GM21360 (cell line): ENCODE measurements at regions not wholly inside any gene's neighbourhood (a gene's known extent, or its start where the extent isn't known, plus 50 kb on each side); places are given as distances from the start of the nearest gene placed in this dataset.

Experiments
- ATAC-seq: cut with Tn5 transposase; IDR thresholded peaks from one replicate; pipeline ENCODE4 v1.9.1; 2021; ENCODE audit warnings: mild to moderate bottlenecking, moderate library complexity; ENCODE audit not compliant: unreplicated experiment

DNA sequence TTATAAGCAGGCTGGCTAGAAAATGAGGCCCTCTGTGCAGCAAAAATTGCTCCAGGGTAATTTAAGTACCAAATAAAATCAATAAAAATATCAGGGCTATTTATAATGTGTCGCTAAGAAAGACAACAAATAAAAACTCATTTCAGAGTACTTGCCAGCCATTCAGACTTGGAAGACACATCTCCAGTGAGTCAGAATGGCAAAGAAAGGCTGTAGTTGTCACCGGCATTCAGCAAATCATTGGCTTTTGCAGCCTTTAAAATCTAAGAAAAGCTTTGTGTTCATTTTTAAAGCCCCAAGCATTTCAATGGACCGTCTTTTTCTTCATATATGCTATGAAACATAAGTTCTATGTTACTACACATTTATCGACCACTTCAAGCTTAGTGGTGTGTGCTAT lies 141.1 kb upstream of the HNMT start:
- ATAC-seq: no peak

DNA sequence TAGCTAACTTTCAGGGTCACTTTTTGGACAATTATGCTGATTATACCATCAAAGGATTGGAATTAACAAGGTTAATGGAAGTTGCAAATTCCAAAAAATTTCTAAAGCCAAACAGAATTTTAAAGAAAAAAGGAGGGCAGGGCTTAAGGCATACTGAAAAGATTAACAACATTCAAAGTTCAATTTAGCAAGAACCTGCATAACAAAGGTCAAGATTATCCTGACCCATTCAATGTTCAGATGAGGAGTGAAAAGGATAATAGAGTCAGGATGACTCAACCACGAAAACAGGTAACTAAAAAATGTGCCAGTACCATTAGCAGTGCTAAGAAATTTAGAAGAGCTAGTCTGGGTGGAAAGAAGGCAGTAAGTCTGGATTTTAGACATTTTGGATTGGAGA lies 139.8 kb upstream of the HNMT start:
- no peak for ATAC-seq

DNA sequence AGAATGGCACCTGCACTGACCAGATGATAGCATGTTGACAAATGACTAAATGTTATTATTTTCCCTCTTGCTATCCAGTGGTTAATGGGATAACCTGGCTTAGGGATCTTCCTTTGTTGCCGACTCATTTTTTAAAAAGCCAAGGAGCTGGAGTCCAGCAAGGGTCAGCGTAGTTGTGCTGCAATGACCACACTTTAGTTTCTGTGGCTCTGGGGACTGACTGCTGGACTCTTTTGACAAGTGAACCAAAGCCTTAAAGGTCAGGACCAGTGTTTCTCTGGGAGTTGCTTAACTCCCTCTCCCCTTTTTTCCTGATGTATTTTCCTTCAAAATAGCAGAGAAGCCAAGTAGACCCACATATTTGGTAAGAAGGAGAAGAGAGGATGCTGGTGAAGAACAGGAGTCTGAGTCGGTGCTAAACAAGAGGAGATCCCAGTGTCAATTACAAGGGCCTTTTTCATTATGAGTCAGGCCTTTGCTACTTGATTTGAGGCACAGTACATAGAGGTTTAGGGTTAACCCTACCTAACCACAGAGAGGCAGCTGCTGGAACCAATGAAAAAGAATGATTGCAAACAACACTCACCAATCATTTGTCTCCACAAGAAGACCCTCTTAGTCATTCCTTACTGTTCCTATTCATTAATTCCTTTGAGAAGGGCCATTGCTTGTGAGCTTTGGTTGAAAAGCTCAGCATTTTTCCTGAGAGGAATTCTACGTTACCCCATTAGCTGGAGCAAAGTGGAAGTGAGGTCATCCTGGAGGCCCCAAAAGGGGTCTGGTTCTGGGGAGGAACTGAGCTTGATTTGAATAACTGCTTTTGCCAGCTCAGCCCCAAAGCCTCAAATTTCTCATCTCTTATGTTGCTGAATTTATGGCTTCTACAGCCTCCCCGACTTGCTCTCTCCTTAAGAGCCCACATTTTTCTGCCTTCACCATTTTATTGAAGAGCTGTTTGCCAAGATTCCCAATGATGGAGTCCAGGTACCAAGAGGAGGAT lies 137.6 kb upstream of the HNMT start:
- ATAC-seq: peak; percentile 91

DNA sequence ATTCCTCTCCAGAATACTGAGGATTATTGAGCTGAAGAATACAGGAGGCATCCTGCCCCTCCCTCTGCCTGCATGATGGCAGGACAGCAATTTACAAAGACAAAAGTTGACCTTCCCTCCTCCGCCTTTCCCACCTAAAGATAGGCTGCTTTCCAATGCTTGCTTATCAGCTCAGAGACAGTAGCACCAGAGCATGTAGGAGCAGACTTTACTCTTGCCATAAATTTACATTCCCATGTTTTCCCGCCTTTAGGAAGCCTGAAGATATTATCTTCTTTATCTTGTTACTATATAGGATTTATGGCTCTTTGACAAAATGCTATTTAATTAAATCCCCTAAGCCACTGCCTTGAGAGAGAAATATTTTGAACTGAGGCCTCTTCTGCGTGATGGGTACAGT lies 135.6 kb upstream of the HNMT start:
- ATAC-seq: no peak

DNA sequence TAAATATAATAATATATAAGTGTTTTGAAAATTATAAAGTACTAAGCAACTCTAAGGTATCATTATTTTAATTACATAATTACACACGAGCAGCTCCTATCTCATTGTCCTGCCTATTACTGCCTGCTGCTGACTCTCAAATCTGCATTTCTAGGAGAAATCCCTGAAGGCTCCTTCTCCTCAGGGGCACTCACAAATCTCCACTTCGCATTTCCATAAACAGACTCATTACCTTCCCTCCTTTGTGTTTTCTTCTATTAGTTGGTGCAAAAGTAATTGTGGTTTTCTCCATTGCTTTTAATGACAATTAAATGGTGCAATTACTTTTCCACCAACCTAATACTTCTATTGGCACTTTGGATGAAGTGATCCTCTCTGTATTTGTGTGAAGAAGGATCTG lies 135.0 kb upstream of the HNMT start:
- ATAC-seq: no peak

DNA sequence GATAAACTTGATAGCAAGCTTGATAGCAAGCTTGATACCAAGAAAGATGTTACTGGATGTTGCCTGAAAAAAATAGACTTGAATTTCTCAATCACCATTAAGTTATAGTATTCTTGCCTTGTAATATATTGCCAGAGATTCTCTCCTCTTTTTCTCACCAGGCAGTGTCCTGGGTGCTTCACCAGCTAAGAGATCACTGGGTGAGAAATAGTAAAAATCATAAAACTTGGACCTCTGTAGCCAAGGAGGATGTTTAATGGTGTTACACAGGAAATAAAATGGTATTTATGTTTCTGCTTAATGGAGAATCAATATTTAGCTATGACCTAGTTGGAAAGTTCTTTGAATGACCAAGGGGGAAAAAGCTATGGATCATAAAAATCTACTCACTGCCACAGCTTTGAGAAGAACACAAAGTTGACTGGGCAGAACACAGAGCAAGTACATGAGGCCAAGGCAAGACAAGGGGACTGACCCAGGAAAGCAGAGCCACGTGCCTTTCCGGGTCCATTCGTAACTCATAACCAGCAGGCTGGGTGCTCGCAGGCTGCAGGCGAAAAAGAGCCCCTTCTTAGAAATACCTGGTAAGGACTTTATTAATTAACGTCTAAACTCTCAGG lies 129.4 kb upstream of the HNMT start:
- no peak for ATAC-seq

DNA sequence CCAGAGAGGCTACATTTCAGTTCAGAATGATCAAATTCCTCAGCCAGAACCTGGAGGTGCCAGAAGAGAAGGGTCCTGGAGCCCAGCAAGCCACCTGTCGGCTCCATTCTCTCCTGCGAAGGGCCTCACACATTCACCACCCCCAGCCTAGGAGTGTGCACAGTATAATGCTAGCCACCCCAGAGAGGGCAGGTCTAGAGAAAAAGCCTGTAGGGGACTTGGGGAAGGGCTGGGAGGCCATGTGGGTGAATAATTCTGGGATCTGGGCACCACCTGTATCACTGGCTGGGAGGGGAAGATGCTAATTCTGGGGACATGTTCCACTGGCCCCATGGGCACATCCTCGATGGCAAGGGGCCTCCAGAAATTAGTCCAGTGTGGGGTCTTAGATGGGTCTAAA lies 127.6 kb upstream of the HNMT start:
- ATAC-seq: no peak

DNA sequence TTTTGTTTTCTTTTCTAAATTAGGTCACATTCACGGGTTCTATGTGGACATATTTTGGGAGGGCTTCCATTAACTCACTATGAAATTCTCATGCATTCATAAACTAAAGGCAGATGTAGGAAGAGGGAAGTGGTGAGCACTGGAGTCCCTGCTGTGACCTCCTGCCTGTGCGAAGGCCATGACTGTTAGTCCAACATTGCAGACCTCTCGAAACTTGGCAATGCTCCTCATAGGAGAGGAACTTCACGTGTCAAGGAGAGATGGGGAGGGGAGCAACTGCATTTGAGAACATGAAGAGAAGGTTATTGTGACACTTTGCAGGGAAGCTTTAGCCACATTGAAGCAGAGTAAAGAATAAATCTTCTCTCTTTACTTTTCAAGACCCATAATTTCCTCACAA lies 126.4 kb upstream of the HNMT start:
- ATAC-seq: no peak

DNA sequence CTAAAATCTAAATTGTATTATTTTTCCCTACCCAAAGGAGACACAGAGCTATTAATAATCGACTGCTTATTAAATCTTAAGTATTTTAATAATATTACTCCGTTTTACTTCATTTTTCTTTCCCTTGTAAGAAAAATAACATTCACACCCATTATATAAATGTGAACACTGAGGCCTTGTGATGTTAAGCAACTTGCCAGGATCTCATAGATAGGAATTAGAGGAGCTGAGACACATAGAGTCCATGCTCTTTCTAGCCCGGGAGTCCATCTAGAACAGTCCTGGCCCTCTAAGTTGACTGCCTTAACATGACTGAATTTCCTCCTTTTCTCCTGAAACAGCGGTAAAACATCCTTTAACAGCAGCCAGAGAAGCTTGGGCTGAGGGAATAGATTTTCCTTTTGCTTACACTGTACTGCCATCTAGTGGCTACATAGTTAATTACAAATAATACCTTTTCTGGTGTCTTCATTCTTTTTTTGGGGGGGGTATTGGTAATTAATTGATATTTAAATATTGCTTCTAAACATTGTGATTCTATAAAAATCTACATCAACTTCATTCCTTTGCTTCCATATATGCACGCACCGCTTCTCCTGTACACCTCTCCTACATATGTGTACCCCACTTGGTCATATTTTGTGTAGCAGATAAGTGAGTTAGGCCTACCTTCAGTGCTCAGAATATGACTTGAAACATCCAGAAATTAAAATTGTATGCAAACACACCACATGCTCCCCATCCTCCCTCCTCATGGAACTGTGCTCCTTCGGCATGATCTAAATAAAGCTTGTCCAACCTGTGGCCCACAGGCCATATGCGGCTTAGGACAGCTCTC lies 125.8 kb upstream of the HNMT start:
- peak; percentile 62 for ATAC-seq

DNA sequence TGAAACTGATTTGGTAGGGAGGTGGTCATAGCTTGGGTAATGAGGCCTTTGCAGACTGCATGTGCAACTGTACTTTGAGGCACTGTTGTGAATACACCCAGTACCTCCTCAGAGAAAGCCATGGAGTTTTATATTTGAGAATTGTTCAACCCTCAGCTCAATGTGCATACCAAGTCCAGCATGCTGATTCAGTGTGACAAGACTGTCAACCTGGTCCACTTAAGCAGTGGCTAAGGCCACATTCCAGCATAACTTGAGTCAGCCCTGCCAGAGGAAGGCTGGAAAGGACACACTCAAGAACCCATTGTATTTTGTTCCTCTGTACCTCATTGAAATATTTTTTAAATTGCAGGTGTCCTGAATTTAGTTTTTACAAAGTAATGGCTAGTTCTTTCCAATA lies 121.8 kb upstream of the HNMT start:
- ATAC-seq: no peak

DNA sequence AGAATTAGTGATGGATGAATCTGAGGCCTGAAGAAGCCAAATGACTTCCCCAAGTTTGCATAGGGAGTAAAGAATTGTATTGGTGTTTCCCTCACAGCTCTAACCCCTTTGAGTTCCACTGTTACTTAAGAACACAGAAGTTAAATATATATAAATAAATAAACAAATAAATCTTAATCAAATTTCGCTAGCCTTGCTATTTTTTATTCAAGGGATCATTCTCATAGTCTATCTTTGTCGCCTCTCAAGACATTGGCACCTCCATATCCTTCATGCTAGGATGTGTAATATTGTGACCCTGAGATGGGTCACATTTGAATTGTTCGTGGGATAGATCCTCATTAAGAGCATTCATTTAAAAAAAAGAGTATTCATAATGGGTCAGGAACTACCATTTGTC lies 121.3 kb upstream of the HNMT start:
- ATAC-seq: no peak

DNA sequence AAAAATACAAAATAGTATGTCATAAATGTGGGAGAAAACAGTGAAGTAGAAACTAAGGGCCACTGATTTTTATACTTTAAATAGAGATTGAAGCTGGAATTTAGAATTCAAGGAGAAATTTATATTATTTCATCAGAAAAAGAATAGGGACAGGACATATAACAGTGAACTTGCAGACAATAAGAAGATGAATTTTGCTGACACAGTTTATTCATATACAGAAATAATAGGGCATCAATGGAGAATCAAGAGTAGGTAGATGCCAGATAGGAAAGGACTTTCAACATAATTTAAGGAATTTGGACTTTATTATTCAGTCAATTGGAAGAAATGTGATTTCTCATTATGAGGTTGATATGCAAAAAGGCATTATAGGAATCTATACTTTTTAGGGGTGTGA lies 118.9 kb upstream of the HNMT start:
- no peak for ATAC-seq

DNA sequence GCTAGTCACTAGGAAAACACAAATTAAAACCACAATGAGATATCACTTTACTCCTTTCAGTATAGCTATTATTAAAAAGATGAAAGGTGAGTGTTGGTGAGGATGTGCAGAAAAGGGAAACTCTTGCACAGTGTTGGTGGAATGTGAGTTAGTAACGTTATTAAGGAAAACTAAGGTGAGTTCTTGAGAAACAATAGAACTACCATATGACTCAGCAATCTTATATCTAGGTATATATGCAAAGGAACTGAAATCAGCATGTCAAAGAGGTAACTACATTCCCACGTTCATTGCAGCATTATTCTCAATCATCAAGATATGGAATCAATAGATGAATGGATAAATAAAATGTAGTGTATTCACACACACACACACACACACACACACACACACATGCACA lies 117.3 kb upstream of the HNMT start:
- ATAC-seq: no peak

DNA sequence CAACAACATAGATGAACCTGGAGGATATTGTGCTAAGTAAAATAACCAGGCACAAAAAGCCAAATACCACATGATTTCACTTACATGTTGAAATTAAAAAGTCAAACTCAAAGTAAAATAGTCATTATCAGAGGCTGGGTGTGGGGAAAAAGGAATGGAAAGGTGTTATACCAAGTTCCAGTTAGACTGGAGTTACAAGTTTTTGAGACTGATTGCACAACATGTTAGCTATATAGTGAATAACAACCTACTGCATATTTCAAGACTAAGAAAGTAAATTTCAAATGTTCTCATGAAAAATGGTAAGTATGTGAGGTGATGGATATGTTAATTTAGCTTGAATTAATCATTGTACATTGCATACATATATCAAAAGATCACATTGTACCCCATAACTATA lies 116.8 kb upstream of the HNMT start:
- no peak for ATAC-seq

DNA sequence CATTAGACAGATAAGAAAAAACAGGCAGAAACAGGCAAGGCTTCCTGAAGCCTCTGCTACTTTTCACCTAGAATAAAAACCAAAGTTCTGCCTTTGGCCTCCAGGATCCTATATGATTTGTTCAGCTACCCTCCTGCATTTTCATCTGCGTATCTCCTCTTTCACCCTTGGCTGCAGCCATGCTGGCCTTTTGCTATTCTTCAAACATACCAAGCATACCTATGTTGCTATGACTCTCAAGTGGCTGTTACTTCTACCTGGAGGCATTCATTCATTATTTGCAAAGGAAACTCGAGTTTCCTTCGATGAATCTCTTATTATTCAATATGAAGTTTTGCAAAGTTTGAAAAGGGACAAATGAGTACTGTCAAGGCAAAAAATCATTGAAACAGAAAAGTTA lies 106.4 kb upstream of the HNMT start:
- no peak for ATAC-seq

DNA sequence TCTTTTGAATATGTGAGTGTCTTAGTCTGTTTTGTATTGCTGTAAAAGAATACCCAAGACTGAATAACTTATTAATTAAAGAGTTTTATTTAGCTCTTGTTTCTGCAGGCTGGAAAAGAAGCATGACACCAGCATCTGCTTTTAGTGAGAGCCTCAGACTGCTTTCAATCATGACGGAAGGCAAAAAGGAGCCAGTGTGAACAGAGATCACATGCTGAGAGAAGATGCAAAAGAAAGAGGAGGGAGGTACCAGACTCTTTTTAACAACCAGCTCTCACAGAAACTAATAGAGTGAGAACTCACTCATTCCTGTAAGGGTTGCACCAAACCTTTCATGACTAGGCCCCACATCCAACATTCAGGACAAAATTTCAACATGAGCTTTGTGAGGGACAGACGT lies 101.6 kb upstream of the HNMT start:
- no peak for ATAC-seq

DNA sequence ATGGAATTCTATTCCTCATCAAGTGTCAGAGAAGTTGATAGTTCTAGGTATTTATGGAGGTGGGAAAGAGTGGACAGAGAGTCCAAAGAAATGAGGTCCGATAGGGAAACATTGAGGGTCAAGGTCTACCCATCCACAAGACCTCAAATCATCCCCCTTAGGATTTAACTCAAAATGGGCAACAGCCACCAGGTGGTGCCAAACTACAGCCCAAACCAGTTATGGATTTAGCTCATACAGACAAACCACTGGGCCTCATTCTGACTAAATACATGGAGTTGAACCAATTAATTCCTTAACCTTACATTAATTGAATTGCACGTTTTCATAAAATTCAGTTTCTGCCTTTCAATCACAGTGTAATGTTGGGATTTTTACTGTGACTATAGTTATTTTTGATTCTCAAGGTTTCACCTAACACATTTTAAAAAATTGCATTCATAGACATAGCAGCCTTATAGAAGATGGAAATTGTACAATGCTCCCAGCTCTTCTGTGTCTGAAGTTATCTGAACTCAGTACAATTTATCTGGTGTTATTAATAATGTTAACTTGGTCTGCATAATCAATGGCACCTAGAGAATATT lies 98.2 kb upstream of the HNMT start:
- ATAC-seq: peak; percentile 86

DNA sequence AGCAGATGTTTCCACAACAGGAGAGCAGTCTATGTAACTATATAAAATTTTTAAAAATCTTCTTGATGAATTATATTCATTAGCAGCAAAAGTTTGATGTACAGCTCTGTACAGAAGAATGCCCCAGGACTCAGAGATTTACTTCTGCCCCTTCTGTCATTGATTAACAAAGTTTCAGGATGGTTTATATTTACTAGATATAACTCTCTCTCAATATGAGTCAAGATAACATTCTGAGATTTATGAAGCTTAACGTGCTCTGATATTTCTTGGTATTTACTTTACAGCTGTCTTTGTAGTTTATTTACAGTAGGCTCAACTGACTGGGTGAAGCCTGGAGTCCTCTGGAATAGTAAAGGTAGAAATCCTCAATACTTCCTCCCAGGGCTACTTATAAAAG lies 93.6 kb upstream of the HNMT start:
- no peak for ATAC-seq

DNA sequence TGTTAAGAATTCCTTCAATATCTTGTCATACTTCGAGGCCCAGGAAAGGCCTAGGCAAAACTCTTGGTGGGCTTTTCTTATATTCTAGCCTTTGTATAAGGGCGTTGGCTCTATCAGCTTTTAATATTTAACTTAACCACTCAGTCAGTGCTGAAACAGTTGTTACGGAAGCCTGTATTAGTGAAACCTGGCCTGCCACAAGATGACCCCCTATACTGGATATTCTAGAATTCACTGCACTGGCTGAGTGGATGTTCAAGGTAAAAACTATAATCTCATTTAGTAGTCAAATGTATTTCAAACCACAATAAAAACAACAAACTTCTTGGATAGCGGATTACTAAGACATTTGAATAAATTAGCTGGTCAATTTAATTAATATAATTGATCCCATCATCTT lies 91.7 kb upstream of the HNMT start:
- ATAC-seq: no peak

DNA sequence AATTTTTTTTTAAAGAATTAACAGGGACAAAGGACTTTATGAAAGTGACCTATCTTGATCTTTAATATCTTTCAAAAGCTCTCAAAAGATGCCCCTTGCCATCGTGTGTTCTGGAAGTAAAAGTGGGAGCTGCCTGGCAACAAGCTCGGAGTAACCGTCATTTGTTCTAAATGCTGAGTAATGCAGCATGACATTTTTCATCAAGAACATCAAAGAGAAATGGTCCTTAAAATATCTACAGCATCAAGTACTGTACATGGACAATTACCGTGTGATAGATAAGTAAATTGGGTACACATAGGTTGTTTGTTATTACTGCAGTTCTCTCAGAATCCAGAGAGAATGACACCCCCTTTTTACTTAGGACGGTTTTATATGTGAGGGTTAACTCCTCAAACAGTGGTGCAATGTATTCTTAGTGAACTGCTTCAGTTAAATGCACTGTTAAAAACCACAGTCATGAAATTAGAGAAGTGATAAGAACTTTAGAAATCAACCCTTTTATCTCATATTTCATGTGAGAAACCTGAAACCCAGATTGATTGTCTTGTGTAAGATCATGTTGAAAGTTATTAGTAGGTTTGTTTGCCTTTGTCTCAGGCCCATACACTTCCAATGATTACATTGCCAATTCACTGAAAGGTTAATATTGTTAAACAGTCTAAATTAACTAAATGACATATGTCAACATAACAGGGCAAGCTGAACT lies 90.6 kb upstream of the HNMT start:
- no peak for ATAC-seq

DNA sequence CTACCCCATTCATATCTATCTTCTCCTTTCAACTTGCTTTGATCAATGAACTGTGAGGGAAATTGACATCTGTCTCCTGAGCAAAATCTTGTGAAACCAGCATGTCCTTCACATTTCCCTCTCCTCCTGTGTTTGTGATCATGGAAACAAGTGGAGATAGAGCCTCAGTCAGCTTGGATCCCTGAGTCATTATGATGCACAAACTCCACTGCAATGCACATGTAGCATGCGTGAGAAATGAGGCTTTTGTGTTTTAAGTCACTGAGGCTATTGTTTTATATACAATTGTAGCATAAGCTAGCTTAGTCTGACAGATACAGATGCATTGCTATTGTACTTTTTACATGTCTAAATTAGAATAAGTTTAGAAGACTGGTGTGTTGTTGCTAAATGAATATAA lies 85.2 kb upstream of the HNMT start:
- no peak for ATAC-seq
